ENCODE measurements at regions not wholly inside any gene's neighbourhood (a gene's known extent, or its start where the extent isn't known, plus 50 kb on each side); places are given as distances from the start of the nearest gene placed in this dataset.
A peak's percentile ranks its signal among the peaks of the same experiment; 100 is the strongest.

DNA sequence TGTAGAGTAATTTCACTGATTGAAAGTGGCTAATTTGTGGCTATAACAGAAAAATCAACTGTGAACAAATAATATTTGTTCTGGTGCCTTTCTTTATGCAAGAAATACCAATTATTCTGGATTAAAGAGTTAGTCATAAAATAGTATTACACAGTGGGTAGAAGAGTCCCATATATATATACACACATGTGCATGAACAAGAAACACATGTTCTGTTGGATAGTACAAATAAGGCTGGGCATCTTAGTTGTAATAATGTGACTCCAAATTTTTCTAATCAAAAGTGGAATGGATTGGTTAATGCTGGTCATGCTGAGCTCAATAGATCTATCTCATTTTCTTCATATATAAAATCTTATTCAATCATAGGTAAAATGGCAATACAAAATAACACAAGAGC lies 179.4 kb downstream of the OGFRL1 start:
- TF ChIP-seq RAD21 (IDR thresholded peaks at IDR 0.05; ENCODE audit: low read depth) (no peak), ZBTB7A (IDR thresholded peaks at IDR 0.05; ENCODE audit: low read depth) (no peak), TAF1 (IDR thresholded peaks at IDR 0.05; ENCODE audit: low read depth) (no peak), TCF12 (IDR thresholded peaks at IDR 0.05; ENCODE audit: low read depth) (no peak), YY1 (IDR thresholded peaks at IDR 0.05; ENCODE audit: low read depth) (no peak), FOXM1 (IDR thresholded peaks at IDR 0.05; ENCODE audit: borderline replicate concordance, low read depth) (no peak), TEAD4 (IDR thresholded peaks at IDR 0.05) (no peak), MAX (IDR thresholded peaks at IDR 0.05) (no peak), CEBPB (IDR thresholded peaks at IDR 0.05) (no peak), EP300 (IDR thresholded peaks at IDR 0.05; ENCODE audit: borderline replicate concordance) (no peak), CREB1 (IDR thresholded peaks at IDR 0.05; ENCODE audit: low read depth) (no peak)
- TF ChIP-seq, protein P1, sequence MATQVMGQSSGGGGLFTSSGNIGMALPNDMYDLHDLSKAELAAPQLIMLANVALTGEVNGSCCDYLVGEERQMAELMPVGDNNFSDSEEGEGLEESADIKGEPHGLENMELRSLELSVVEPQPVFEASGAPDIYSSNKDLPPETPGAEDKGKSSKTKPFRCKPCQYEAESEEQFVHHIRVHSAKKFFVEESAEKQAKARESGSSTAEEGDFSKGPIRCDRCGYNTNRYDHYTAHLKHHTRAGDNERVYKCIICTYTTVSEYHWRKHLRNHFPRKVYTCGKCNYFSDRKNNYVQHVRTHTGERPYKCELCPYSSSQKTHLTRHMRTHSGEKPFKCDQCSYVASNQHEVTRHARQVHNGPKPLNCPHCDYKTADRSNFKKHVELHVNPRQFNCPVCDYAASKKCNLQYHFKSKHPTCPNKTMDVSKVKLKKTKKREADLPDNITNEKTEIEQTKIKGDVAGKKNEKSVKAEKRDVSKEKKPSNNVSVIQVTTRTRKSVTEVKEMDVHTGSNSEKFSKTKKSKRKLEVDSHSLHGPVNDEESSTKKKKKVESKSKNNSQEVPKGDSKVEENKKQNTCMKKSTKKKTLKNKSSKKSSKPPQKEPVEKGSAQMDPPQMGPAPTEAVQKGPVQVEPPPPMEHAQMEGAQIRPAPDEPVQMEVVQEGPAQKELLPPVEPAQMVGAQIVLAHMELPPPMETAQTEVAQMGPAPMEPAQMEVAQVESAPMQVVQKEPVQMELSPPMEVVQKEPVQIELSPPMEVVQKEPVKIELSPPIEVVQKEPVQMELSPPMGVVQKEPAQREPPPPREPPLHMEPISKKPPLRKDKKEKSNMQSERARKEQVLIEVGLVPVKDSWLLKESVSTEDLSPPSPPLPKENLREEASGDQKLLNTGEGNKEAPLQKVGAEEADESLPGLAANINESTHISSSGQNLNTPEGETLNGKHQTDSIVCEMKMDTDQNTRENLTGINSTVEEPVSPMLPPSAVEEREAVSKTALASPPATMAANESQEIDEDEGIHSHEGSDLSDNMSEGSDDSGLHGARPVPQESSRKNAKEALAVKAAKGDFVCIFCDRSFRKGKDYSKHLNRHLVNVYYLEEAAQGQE (IDR thresholded peaks at IDR 0.05; ENCODE audit: low read depth), result no peak

- peak; percentile 81 for TF ChIP-seq TCF12 (IDR thresholded peaks at IDR 0.05; ENCODE audit: low read depth)
- TF ChIP-seq CREB1 (IDR thresholded peaks at IDR 0.05; ENCODE audit: low read depth), result 0 out of 2 replicates have a peak, but pooled peaks have one; percentile 15
- TF ChIP-seq, protein P2, sequence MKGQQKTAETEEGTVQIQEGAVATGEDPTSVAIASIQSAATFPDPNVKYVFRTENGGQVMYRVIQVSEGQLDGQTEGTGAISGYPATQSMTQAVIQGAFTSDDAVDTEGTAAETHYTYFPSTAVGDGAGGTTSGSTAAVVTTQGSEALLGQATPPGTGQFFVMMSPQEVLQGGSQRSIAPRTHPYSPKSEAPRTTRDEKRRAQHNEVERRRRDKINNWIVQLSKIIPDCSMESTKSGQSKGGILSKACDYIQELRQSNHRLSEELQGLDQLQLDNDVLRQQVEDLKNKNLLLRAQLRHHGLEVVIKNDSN (IDR thresholded peaks at IDR 0.05), result no peak
- no peak for TF ChIP-seq ZBTB7A (IDR thresholded peaks at IDR 0.05; ENCODE audit: low read depth)
- TF ChIP-seq TAF1 (IDR thresholded peaks at IDR 0.05; ENCODE audit: low read depth), result no peak
- TF ChIP-seq EGR1 (IDR thresholded peaks at IDR 0.05), result peak; percentile 95
- TF ChIP-seq, protein P1 (IDR thresholded peaks at IDR 0.05; ENCODE audit: low read depth), result no peak
- TF ChIP-seq TEAD4 (IDR thresholded peaks at IDR 0.05), result peak; percentile 92
- peak; percentile 82 for TF ChIP-seq FOXM1 (IDR thresholded peaks at IDR 0.05; ENCODE audit: borderline replicate concordance, low read depth)
- peak; percentile 25; the same call in 1 of the 2 replicates for TF ChIP-seq CEBPB (IDR thresholded peaks at IDR 0.05)
- TF ChIP-seq MAX (IDR thresholded peaks at IDR 0.05), result peak; percentile 88
- peak; percentile 54 for TF ChIP-seq NFIC (IDR thresholded peaks at IDR 0.05)
- TF ChIP-seq YY1 (IDR thresholded peaks at IDR 0.05; ENCODE audit: low read depth), result peak; percentile 50; the same call in 1 of the 2 replicates
- TF ChIP-seq EP300 (IDR thresholded peaks at IDR 0.05; ENCODE audit: borderline replicate concordance), result peak; percentile 89
- peak; percentile 12; the same call in 1 of the 2 replicates for TF ChIP-seq RAD21 (IDR thresholded peaks at IDR 0.05; ENCODE audit: low read depth)
These were observed 180.5 kb downstream of the OGFRL1 start for GRCh38 chr6:71468841-71469700.

GRCh38 chr6:71471718-71472117 lies 183.1 kb downstream of the OGFRL1 start:
- TF ChIP-seq, protein P2 (IDR thresholded peaks at IDR 0.05), result no peak
- TF ChIP-seq EGR1 (IDR thresholded peaks at IDR 0.05) (no peak), RAD21 (IDR thresholded peaks at IDR 0.05; ENCODE audit: low read depth) (no peak), EP300 (IDR thresholded peaks at IDR 0.05; ENCODE audit: borderline replicate concordance) (no peak), CEBPB (IDR thresholded peaks at IDR 0.05) (no peak), TAF1 (IDR thresholded peaks at IDR 0.05; ENCODE audit: low read depth) (no peak), TCF12 (IDR thresholded peaks at IDR 0.05; ENCODE audit: low read depth) (no peak), MAX (IDR thresholded peaks at IDR 0.05) (no peak), ZBTB7A (IDR thresholded peaks at IDR 0.05; ENCODE audit: low read depth) (no peak), TEAD4 (IDR thresholded peaks at IDR 0.05) (no peak)
- TF ChIP-seq, protein P1 (IDR thresholded peaks at IDR 0.05; ENCODE audit: low read depth), result no peak

Measured in Ishikawa (cell line).